Uterus (tissue), 2 donors: ENCODE measurements at regions not wholly inside any gene's neighbourhood (a gene's known extent, or its start where the extent isn't known, plus 50 kb on each side); places are given as distances from the start of the nearest gene placed in this dataset.

Source experiments
- CTCF ChIP-seq, 4 experiments: fragments of 200-600 bp in 2 of 4; fragments of 450-650 bp in 2 of 4; sonication (generic) in 2 of 4; IDR thresholded peaks; one replicate each; pipeline ENCODE4 v1.5.1; 2016 to 2019; ENCODE audit warnings: antibody characterized with exemption in 4 of 4, mild to moderate bottlenecking in 2 of 4, moderate library complexity in 1 of 4
- POLR2A ChIP-seq, 2 donors: fragments of 450-650 bp; IDR thresholded peaks; one replicate each; pipeline ENCODE4 v1.6.1; 2016; ENCODE audit warnings: antibody characterized with exemption in 2 of 2, mild to moderate bottlenecking in 1 of 2, moderate library complexity in 1 of 2

- TF ChIP-seq CTCF (IDR thresholded peaks at IDR 0.05) (no peak), POLR2A (IDR thresholded peaks at IDR 0.05) (no peak)
Observed at GRCh38 chr2:195330513-195330956, 326.5 kb upstream of the SLC39A10 start.
